Epithelial cell of prostate (primary cell): ENCODE measurements at regions not wholly inside any gene's neighbourhood (a gene's known extent, or its start where the extent isn't known, plus 50 kb on each side); places are given as distances from the start of the nearest gene placed in this dataset.

Source experiments
- DNase-seq: peaks from one replicate; pipeline ENCODE4 v3.0.0-alpha.2; 2011; ENCODE audit warnings: low read depth, low spot score
- H3K27ac ChIP-seq: fragments of 450-650 bp; 2 replicates; pipeline ENCODE4 v1.5.1; 2017; ENCODE audit warnings: mild to moderate bottlenecking

DNA sequence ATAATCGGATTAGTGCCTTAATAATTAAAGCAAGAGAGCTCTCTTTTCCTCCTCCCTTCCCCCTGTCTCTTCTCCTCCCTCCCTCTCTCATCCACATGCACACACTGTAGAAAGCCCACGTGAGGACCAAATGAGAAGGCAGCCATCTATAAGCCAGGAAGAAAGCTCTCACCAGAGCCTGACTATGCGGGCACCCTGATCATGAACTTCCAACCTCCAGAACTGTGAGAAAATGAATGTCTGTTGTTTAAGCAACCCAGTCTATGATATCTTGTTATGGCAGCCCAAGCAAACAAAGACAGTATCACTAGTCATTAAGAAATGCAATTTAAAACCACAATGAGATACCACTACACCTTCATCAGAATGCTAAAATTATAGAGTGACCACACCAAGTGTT lies 220.3 kb downstream of the EN1 start:
- no peak for DNase-seq
- no peak overlapping the region for H3K27ac ChIP-seq

DNA sequence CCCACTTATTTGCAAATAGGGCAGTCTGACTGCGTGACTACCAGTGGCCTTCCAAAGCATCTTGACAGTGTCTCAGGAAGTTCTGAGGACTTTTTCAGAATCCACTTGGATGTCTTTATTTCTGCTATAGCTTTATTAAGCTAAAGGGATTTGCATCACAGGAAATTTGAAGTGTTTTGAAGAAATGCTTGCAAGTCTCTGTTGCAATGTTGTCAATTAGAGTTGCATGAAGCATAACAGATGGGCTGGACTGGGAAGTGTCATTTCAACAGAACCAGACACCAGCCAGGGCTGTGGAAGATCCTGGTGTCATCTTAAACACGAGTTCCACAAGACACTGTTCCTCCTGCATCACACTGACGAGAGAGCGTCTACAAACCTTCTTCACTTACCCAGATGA lies 224.5 kb downstream of the EN1 start:
- DNase-seq = no peak
- H3K27ac ChIP-seq = no peak overlapping the region

GRCh38 chr2:118622108-118622507 lies 225.3 kb downstream of the EN1 start:
- no peak for DNase-seq
- H3K27ac ChIP-seq = no peak overlapping the region

GRCh38 chr2:118618279-118618678 lies 229.2 kb downstream of the EN1 start:
- H3K27ac ChIP-seq = no peak overlapping the region
- no peak for DNase-seq

- DNase-seq = no peak
- no peak overlapping the region for H3K27ac ChIP-seq
Measured at GRCh38 chr2:118616432-118616831, 231.0 kb downstream of the EN1 start.

DNA sequence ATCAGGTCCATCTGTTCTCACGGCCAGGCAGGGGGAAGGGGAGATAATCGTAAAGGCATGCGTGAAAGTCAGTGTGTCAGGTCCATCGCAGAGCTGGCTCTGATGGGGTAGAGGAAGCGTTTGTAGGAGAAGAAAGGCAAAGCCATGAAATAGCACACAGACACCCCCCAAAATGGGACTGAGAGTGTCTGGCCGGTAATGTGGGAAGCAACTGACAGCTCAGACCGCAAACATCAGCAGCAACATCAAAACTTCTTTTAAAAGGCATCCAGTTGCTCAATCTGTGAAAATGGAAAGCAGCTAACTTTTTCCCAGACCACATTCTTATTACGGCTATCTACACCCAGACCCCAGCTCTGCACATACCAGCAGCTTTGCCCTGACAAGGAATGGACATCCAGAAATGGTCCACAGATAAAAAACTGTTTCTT lies 232.6 kb downstream of the EN1 start:
- no peak for DNase-seq

DNA sequence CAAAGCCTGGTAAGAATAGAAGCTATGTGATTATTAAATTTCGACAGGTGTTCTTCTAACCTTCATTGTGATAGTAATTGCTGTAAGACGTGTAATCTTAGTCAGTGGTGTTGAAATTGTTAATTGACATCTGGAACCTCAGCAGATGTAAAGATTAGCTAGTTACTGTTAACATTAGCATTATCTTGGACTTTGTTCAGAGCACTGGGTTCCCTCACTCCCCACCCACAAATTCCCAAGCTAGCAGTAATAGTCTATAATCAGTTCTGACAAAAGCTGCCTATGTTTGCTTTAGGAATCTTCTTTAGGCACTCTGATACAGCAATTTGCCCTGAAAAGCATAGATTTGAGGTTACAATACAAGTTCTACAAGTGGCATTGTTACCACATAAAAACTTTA lies 233.7 kb downstream of the EN1 start:
- DNase-seq = no peak
- no peak overlapping the region for H3K27ac ChIP-seq

More for the DNA sequence above, 232.6 kb downstream of the EN1 start:
- no peak overlapping the region for H3K27ac ChIP-seq

DNA sequence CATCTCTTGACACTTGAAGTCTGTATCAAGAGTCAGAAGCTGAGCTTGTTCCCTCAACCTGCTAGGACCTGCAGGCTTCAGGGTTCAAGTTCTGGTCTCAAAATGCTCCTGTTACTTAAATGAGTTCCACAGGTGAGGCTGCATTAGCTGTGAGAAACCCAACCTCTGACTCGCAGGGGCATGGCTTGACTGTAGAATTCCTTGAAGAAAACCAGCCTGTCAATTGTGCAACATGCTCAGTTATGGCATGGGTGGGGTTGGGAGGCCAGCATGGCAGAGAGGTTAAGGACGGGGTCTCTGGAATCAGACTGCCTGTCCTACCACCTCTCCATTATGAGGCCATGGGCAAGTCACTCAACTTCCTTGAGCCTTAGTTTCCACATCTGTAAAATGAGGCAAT lies 235.8 kb downstream of the EN1 start:
- H3K27ac ChIP-seq = no peak overlapping the region
- peak; percentile 5 for DNase-seq

DNA sequence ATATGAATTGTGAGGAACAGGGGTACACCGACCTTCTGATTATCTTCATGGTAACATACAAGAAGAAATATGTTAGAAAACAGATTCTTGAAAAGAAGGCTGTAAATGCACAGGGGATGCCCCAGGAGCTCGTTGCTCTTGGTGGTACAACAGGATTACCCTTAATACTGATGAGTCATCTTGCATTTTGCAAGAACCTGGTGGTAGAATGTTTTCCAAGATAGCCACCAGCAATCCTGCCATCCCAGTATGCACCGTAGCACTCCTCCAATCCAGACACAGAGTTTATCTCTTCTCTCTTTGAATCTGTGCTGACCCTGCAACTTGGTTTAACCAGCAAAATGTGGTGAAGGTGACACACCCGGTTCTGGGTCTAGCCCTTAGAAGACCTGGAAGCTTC lies 238.3 kb downstream of the EN1 start:
- DNase-seq = no peak
- no peak overlapping the region for H3K27ac ChIP-seq

DNA sequence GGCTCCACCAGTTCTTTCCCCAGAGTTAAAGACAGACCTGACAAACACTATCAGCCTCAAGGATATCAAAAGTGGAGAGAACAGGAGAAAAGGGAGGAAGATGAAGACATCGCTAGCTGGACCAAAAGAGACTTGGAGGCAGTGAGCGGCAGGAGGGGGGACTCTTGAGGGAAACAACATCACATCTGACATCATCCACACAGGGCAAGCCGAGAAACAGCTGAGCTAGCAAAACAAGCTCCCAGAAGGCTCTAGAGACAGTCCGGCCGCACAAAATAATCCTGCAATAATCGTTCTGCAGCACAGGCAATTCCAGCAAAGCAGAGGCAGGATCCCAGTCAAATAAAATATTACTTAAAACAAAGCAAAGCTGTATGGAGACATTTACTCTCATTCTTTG lies 239.8 kb downstream of the EN1 start:
- no peak overlapping the region for H3K27ac ChIP-seq
- DNase-seq = no peak

- no peak overlapping the region for H3K27ac ChIP-seq
- DNase-seq = no peak
Measured at GRCh38 chr2:118604811-118605210, 242.6 kb downstream of the EN1 start.

GRCh38 chr2:118604371-118604770 lies 243.1 kb downstream of the EN1 start:
- H3K27ac ChIP-seq = no peak overlapping the region
- DNase-seq = no peak

DNA sequence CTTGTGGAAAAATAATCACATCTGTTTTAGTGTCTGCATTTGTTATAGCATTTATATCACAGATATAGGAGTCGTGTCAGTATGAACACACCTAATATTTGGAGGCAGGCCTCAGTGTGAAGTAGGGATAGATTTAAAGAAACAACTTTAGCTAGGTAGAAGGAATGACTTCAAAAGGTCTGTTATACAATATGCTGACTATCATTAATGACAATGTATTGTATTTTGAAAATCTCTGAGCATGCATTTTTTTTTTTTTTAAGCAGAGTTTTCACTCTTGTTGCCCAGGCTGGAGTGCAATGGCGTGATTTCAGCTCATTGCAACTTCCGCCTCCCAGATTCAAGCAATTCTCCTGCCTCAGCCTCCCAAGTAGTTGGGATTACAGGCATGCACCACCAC lies 248.3 kb downstream of the EN1 start:
- DNase-seq = no peak
- H3K27ac ChIP-seq = no peak overlapping the region

GRCh38 chr2:118596620-118597019 lies 250.8 kb downstream of the EN1 start:
- H3K27ac ChIP-seq = no peak overlapping the region
- DNase-seq = no peak

GRCh38 chr2:118593257-118593656 lies 254.2 kb downstream of the EN1 start:
- no peak for DNase-seq

DNA sequence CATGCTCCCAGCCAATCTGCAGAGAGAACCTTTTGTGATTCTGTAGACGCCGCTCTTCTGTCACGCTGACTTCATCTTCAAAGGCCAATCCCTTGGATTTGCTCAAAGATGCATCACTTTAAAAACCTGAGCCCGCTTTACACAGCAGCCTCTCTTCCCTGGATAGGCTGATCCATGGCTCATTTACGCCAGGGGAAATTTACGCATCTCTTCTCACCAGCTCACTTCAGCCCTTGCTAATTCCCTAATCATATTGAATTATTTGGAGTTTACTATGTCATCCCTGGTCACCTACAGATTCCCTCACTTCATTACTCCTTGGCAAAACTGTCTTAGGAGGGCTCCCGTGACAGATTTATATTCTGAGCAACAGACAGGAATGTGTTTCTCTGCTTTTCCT lies 256.2 kb downstream of the EN1 start:
- no peak overlapping the region for H3K27ac ChIP-seq
- DNase-seq = no peak

More at GRCh38 chr2:118593257-118593656, 254.2 kb downstream of the EN1 start:
- H3K27ac ChIP-seq = no peak overlapping the region

GRCh38 chr2:118589721-118590120 lies 257.7 kb downstream of the EN1 start:
- DNase-seq = no peak
- no peak overlapping the region for H3K27ac ChIP-seq

GRCh38 chr2:118588850-118589249 lies 258.6 kb downstream of the EN1 start:
- H3K27ac ChIP-seq = no peak overlapping the region
- DNase-seq = no peak

DNA sequence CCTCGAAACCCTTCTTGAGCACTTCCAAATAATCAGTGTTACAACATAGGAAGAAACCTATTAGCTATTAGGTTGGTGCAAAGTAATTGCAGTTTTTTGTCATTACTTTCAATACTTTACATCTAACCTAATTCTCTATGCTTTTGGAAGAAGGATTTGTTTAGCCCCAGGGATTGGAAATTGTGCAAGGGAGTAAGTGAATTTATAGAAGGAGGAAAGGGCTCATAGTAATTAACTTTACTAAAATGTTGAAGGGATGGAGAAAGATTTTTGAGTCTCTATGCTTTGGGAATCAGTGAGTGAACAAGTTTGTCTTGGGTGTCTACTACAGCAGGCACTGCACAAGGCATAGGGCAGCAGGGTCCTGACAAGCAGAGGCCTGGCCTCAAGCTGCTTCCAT lies 261.1 kb downstream of the EN1 start:
- DNase-seq = no peak
- H3K27ac ChIP-seq = no peak overlapping the region

DNA sequence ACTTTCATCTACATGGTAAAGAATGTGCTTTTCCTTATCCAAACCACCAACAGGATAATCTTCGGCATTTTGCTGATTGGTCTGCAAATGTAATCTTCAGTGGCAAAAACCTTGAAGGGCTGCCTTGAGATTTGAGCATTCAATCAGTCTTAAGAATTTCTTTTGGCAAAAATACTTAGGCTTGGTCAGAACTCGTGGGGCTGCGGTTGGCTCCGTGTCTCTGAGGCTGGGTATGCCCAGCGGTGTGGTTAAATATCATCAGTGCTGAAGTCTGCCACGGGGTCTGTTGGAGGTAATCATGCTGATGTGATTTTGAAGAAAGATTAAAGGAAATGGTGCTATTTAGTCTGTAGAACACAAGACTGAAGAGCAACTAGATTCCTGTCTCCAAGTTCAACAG lies 262.6 kb downstream of the EN1 start:
- H3K27ac ChIP-seq = no peak overlapping the region
- DNase-seq = no peak

GRCh38 chr2:118584062-118584749 lies 263.2 kb downstream of the EN1 start:
- no peak for DNase-seq
- H3K27ac ChIP-seq = no peak overlapping the region

GRCh38 chr2:118582058-118582457 lies 265.4 kb downstream of the EN1 start:
- no peak overlapping the region for H3K27ac ChIP-seq
- no peak for DNase-seq

DNA sequence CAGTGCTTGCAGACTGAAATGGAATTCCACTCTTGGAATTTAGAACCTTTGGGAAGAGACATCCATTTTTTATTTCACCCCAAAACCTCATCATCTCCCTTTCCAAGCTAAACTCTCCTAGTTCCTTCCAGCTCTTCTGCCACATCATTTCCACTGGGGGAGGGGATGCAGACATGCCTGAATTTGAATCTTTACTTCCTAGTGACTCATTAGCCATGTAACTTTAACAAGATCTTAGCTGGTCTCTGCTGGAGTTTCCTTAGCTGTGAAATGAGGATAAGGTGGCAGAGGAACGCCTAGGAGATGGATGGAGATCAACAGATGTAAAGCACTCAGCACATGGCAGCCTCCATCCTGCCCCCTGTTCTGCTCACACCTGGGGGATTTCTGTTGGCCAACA lies 266.8 kb downstream of the EN1 start:
- no peak overlapping the region for H3K27ac ChIP-seq
- DNase-seq = peak; percentile 22
